ENCODE measurements at regions not wholly inside any gene's neighbourhood (a gene's known extent, or its start where the extent isn't known, plus 50 kb on each side); places are given as distances from the start of the nearest gene placed in this dataset.

- Histone ChIP-seq H3K4me1 (no peaks in the 10 kb centered on the region), H3K27me3 (ENCODE audit: insufficient read depth in 3 of 3, low read length in 2 of 3) (no peaks in the 10 kb centered on the region), H3K9me3 (no peaks in the 10 kb centered on the region), H3K36me3 (ENCODE audit: insufficient read depth in 1 of 2, low read depth in 1 of 2) (no peaks in the 10 kb centered on the region), H3K4me3 (no peak overlapping the region), H3K27ac (no peak overlapping the region)
- intact Hi-C loops (cut with DNase I): no loop called here
- no peak for DNase-seq
- no peak for TF ChIP-seq CTCF (IDR thresholded peaks at IDR 0.05)
- WGBS, 3 donors: 20 to 44% (median 21%) methylated on average over 1 of the region's 1 CpG
- no peak for ATAC-seq
These were observed 419.0 kb upstream of the LRRC7 start for GRCh38 chr1:69148731-69149130.

GRCh38 chr1:69157046-69157756 is 410.5 kb upstream of the LRRC7 start:
- no peaks in the 10 kb centered on the region for H3K9me3 ChIP-seq
- TF ChIP-seq CTCF (IDR thresholded peaks at IDR 0.05): no peak

GRCh38 chr1:69163241-69163640 is 404.5 kb upstream of the LRRC7 start:
- H3K36me3 ChIP-seq (ENCODE audit: insufficient read depth in 1 of 2, low read depth in 1 of 2): no peaks in the 10 kb centered on the region
- ATAC-seq (no peak), DNase-seq (no peak)
- WGBS, 3 donors: 93 to 96% (median 95%) methylated on average over 2 of the region's 2 CpGs
- H3K4me1 ChIP-seq: no peaks in the 10 kb centered on the region
- H3K9me3 ChIP-seq: no peaks in the 10 kb centered on the region
- H3K4me3 ChIP-seq: no peak overlapping the region
- no peak for TF ChIP-seq CTCF (IDR thresholded peaks at IDR 0.05)
- H3K27me3 ChIP-seq (ENCODE audit: insufficient read depth in 3 of 3, low read length in 2 of 3): peaks cover 0 to under 1% (median 0%) of the 10 kb centered on the region in 3 donors
- intact Hi-C loops (cut with DNase I): no loop called here
- no peak overlapping the region for H3K27ac ChIP-seq

More at GRCh38 chr1:69157046-69157756, 410.5 kb upstream of the LRRC7 start:
- H3K27ac ChIP-seq: no peak overlapping the region
- WGBS, 3 donors: 89 to 100% (median 94%) methylated on average over 2 of the region's 2 CpGs
- H3K36me3 ChIP-seq (ENCODE audit: insufficient read depth in 1 of 2, low read depth in 1 of 2): no peaks in the 10 kb centered on the region
- no peaks in the 10 kb centered on the region for H3K4me1 ChIP-seq
- ATAC-seq (no peak), DNase-seq (no peak)
- no peak overlapping the region for H3K4me3 ChIP-seq
- intact Hi-C loops (cut with DNase I): no loop called here
- no peaks in the 10 kb centered on the region for H3K27me3 ChIP-seq (ENCODE audit: insufficient read depth in 3 of 3, low read length in 2 of 3)

GRCh38 chr1:69163779-69164178 is 403.9 kb upstream of the LRRC7 start:
- no peak for TF ChIP-seq CTCF (IDR thresholded peaks at IDR 0.05)
- H3K27ac ChIP-seq: no peak overlapping the region
- H3K9me3 ChIP-seq: no peaks in the 10 kb centered on the region
- no peak overlapping the region for H3K4me3 ChIP-seq
- intact Hi-C loops (cut with DNase I): no loop called here
- H3K36me3 ChIP-seq (ENCODE audit: insufficient read depth in 1 of 2, low read depth in 1 of 2): no peaks in the 10 kb centered on the region
- DNase-seq: no peak
- no peaks in the 10 kb centered on the region for H3K4me1 ChIP-seq
- no peak for ATAC-seq
- peaks cover 0 to 4% (median 0%) of the 10 kb centered on the region in 3 donors for H3K27me3 ChIP-seq (ENCODE audit: insufficient read depth in 3 of 3, low read length in 2 of 3)

GRCh38 chr1:69167876-69168275 is 399.8 kb upstream of the LRRC7 start:
- TF ChIP-seq CTCF (IDR thresholded peaks at IDR 0.05): no peak

More at GRCh38 chr1:69167876-69168275, 399.8 kb upstream of the LRRC7 start:
- intact Hi-C loops (cut with DNase I): no loop called here
- H3K27me3 ChIP-seq (ENCODE audit: insufficient read depth in 3 of 3, low read length in 2 of 3): peaks cover 0 to 4% (median 0%) of the 10 kb centered on the region in 3 donors
- H3K9me3 ChIP-seq: no peaks in the 10 kb centered on the region
- no peak for DNase-seq
- ATAC-seq: no peak
- H3K4me3 ChIP-seq: no peak overlapping the region
- no peaks in the 10 kb centered on the region for H3K4me1 ChIP-seq
- no peaks in the 10 kb centered on the region for H3K36me3 ChIP-seq (ENCODE audit: insufficient read depth in 1 of 2, low read depth in 1 of 2)
- WGBS, 3 donors: 67 to 76% (median 69%) methylated on average over 3 of the region's 3 CpGs
- no peak overlapping the region for H3K27ac ChIP-seq

All from psoas muscle (tissue), 7 donors.